Breast epithelium (tissue), 3 donors: ENCODE measurements at regions not wholly inside any gene's neighbourhood (a gene's known extent, or its start where the extent isn't known, plus 50 kb on each side); places are given as distances from the start of the nearest gene placed in this dataset.

ENCODE experiments used
- POLR2A ChIP-seq: fragments of 450-650 bp; IDR thresholded peaks from one replicate; pipeline ENCODE4 v1.6.1; 2016; ENCODE audit warnings: antibody characterized with exemption, mild to moderate bottlenecking, moderate library complexity
- POLR2AphosphoS5 ChIP-seq, 3 donors: sonication (generic); formaldehyde crosslinking; IDR thresholded peaks; one replicate each; pipeline ENCODE4 v1.6.1; 2017; ENCODE audit warnings: antibody characterized with exemption in 3 of 3
- TF ChIP-seq, protein P1 (sequence below), 3 donors: fragments of 450-650 bp; IDR thresholded peaks; one replicate each; pipeline ENCODE4 v1.5.1; 2016 to 2017; ENCODE audit warnings: antibody characterized with exemption in 3 of 3, mild to moderate bottlenecking in 3 of 3, moderate library complexity in 3 of 3

DNA sequence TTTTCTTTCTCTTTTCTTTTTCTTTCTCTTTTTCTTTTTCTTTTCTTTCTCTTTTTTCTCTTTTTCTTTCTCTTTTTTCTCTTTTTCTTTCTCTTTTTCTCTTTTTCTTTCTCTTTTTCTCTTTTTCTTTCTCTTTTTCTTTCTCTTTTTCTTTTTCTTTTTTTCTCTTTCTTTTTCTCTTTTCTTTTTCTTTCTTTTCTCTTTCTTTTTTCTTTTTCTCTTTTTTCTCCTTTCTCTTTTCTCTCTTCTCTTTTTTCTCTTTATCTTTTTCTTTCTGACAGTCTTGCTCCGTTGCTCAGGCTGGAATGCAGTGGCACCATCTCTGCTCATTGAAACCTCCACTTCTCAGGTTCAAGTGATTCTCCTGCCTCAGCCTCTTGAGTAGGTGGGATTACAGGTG, 335.7 kb downstream of the SQOR start:
- TF ChIP-seq, protein P1, sequence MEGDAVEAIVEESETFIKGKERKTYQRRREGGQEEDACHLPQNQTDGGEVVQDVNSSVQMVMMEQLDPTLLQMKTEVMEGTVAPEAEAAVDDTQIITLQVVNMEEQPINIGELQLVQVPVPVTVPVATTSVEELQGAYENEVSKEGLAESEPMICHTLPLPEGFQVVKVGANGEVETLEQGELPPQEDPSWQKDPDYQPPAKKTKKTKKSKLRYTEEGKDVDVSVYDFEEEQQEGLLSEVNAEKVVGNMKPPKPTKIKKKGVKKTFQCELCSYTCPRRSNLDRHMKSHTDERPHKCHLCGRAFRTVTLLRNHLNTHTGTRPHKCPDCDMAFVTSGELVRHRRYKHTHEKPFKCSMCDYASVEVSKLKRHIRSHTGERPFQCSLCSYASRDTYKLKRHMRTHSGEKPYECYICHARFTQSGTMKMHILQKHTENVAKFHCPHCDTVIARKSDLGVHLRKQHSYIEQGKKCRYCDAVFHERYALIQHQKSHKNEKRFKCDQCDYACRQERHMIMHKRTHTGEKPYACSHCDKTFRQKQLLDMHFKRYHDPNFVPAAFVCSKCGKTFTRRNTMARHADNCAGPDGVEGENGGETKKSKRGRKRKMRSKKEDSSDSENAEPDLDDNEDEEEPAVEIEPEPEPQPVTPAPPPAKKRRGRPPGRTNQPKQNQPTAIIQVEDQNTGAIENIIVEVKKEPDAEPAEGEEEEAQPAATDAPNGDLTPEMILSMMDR (IDR thresholded peaks at IDR 0.05), result no peak
- TF ChIP-seq POLR2AphosphoS5 (IDR thresholded peaks at IDR 0.05), result no peak
- TF ChIP-seq POLR2A, result no peak
